Neural progenitor cell (in vitro differentiated cells): ENCODE measurements at regions not wholly inside any gene's neighbourhood (a gene's known extent, or its start where the extent isn't known, plus 50 kb on each side); places are given as distances from the start of the nearest gene placed in this dataset.

Experiments used
- EZH2 ChIP-seq: fragments of 200-600 bp; sonication (generic); IDR thresholded peaks from 2 replicates; pipeline ENCODE4 v1.6.1; 2017; ENCODE audit warnings: antibody characterized with exemption, mild to moderate bottlenecking, moderate library complexity
- EZH2phosphoT487 ChIP-seq: fragments of 200-600 bp; sonication (generic); IDR thresholded peaks from 2 replicates; pipeline ENCODE4 v1.6.1; 2017; ENCODE audit warnings: antibody characterized with exemption
- TF ChIP-seq, protein P1 (sequence below): fragments of 200-600 bp; sonication (generic); IDR thresholded peaks from 2 replicates; pipeline ENCODE4 v1.5.1; 2017; ENCODE audit warnings: antibody characterized with exemption, mild to moderate bottlenecking

DNA sequence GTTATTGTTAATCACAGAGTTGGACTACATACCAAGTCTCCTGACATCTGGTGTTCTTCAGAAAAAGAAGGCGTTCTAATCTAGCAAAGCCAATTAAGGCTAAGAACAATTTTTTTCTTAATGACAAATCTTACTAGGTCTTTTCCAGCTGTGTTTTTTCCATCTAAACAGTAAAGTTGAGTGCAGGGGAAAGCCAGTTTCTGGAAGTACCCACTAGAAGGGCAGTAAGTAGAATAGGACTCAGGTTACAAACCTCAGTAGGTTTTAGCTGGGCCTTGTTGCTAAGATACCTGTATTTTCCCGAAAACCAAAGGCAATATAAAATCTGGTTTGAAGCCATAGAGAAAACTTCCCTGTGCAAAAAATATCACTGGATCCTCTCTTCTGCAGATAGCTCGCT lies 351.9 kb downstream of the ETS1 start:
- TF ChIP-seq, protein P1, sequence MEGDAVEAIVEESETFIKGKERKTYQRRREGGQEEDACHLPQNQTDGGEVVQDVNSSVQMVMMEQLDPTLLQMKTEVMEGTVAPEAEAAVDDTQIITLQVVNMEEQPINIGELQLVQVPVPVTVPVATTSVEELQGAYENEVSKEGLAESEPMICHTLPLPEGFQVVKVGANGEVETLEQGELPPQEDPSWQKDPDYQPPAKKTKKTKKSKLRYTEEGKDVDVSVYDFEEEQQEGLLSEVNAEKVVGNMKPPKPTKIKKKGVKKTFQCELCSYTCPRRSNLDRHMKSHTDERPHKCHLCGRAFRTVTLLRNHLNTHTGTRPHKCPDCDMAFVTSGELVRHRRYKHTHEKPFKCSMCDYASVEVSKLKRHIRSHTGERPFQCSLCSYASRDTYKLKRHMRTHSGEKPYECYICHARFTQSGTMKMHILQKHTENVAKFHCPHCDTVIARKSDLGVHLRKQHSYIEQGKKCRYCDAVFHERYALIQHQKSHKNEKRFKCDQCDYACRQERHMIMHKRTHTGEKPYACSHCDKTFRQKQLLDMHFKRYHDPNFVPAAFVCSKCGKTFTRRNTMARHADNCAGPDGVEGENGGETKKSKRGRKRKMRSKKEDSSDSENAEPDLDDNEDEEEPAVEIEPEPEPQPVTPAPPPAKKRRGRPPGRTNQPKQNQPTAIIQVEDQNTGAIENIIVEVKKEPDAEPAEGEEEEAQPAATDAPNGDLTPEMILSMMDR = no peak
- TF ChIP-seq EZH2 (no peak), EZH2phosphoT487 (no peak)
